Gastrocnemius medialis (tissue), 4 donors: ENCODE measurements at regions not wholly inside any gene's neighbourhood (a gene's known extent, or its start where the extent isn't known, plus 50 kb on each side); places are given as distances from the start of the nearest gene placed in this dataset.

ENCODE experiments used
- ATAC-seq, 2 donors: fragments of 150-250 bp; one replicate each; pipeline ENCODE4 v1.9.1; 2016
- DNase-seq, 2 donors: peaks; one replicate each; pipeline ENCODE4 v3.0.0-alpha.2; 2019
- H3K27ac ChIP-seq, 4 donors: fragments of 200-600 bp; sonication (generic); 1 replicate in 1 of 4; 2 replicates in 3 of 4; pipeline ENCODE4 v1.5.1; 2016 to 2018; ENCODE audit warnings: mild to moderate bottlenecking in 2 of 4, moderate library complexity in 1 of 4
- H3K27me3 ChIP-seq, 3 donors: fragments of 200-600 bp; sonication (generic) in 2 of 3; 1 replicate in 1 of 3; 2 replicates in 2 of 3; pipeline versions ENCODE4 v1.5.1 to v1.6.0; 2016 to 2019; ENCODE audit warnings: mild to moderate bottlenecking in 1 of 3, moderate library complexity in 1 of 3
- H3K36me3 ChIP-seq, 2 donors: fragments of 200-600 bp; sonication (generic) in 1 of 2; one replicate each; pipeline ENCODE4 v1.5.1; 2017 to 2018
- H3K4me1 ChIP-seq, 2 donors: fragments of 200-600 bp; sonication (generic) in 1 of 2; one replicate each; pipeline ENCODE4 v1.5.1; 2016 to 2017; ENCODE audit warnings: mild to moderate bottlenecking in 2 of 2
- H3K4me3 ChIP-seq, 4 donors: fragments of 200-600 bp; sonication (generic) in 3 of 4; 1 replicate in 1 of 4; 2 replicates in 3 of 4; pipeline ENCODE4 v1.5.1; 2016 to 2019; ENCODE audit warnings: mild to moderate bottlenecking in 2 of 4
- H3K9me3 ChIP-seq, 3 donors: fragments of 200-600 bp; sonication (generic) in 2 of 3; 1 replicate in 1 of 3; 2 replicates in 2 of 3; pipeline ENCODE4 v1.5.1; 2016 to 2019
- POLR2A ChIP-seq, 2 donors: fragments of 450-650 bp; IDR thresholded peaks; one replicate each; pipeline ENCODE4 v1.6.1; 2017; ENCODE audit warnings: antibody characterized with exemption in 2 of 2, mild to moderate bottlenecking in 2 of 2, moderate library complexity in 2 of 2
- in situ Hi-C, 4 donors: fragments of 200-750 bp; cut with MboI; loops; one replicate each; pipeline versions ENCODE4 v1.15.0 to v1.8.0; 2017; ENCODE audit warnings: low sequenced_read_pairs in 4 of 4
- intact Hi-C: fragments of 100-400 bp; cut with DNase I; formaldehyde crosslinking; loops from one replicate; pipeline ENCODE4 v1.15.1; 2023; ENCODE audit warnings: low total_unique reads
- TF ChIP-seq, protein P1 (sequence below), 5 experiments: fragments of 450-650 bp in 3 of 5; fragments of 200-600 bp in 2 of 5; sonication (generic) in 2 of 5; IDR thresholded peaks in 4 of 5; conservative IDR thresholded peaks in 1 of 5; 1 replicate in 4 of 5; 2 replicates in 1 of 5; pipeline ENCODE4 v1.5.1; 2016 to 2019; ENCODE audit warnings: antibody characterized with exemption in 5 of 5, mild to moderate bottlenecking in 3 of 5, moderate library complexity in 3 of 5

- Histone ChIP-seq H3K27ac (no peak overlapping the region), H3K9me3 (no peaks in the 10 kb centered on the region), H3K36me3 (no peaks in the 10 kb centered on the region), H3K4me1 (no peaks in the 10 kb centered on the region), H3K27me3 (no peaks in the 10 kb centered on the region), H3K4me3 (no peak overlapping the region)
- DNase-seq (no peak), ATAC-seq (no peak)
- no peak for TF ChIP-seq POLR2A (IDR thresholded peaks at IDR 0.05)
- TF ChIP-seq, protein P1, sequence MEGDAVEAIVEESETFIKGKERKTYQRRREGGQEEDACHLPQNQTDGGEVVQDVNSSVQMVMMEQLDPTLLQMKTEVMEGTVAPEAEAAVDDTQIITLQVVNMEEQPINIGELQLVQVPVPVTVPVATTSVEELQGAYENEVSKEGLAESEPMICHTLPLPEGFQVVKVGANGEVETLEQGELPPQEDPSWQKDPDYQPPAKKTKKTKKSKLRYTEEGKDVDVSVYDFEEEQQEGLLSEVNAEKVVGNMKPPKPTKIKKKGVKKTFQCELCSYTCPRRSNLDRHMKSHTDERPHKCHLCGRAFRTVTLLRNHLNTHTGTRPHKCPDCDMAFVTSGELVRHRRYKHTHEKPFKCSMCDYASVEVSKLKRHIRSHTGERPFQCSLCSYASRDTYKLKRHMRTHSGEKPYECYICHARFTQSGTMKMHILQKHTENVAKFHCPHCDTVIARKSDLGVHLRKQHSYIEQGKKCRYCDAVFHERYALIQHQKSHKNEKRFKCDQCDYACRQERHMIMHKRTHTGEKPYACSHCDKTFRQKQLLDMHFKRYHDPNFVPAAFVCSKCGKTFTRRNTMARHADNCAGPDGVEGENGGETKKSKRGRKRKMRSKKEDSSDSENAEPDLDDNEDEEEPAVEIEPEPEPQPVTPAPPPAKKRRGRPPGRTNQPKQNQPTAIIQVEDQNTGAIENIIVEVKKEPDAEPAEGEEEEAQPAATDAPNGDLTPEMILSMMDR (IDR thresholded peaks at IDR 0.05 in 4 of 5, conservative IDR thresholded peaks at IDR 0.05 in 1 of 5), result no peak
- intact Hi-C loops (no loop called here), in situ Hi-C loops (no loop called here)
Measured at GRCh38 chr1:65728504-65728903, 64.2 kb upstream of the PDE4B start.

DNA sequence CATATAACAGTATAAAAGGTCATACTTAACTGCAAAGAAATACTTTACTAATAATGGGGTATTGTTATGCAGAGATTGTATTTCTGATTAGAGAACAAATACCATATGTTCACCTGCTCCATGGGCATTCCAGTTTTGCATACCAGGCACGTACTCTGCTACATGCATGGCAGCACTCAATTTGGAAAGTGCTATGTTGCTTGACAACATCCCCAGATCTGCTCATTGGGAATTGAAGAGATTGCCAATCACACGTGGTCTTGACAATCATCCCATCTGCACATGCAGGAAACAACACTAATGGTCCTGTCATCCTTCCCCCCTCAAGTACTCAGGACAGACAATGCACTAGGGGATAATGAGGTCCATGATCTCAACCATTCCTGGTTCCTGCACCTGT lies 63.4 kb upstream of the PDE4B start:
- no peaks in the 10 kb centered on the region for H3K36me3 ChIP-seq
- H3K9me3 ChIP-seq, result no peaks in the 10 kb centered on the region
- in situ Hi-C loops, result no loop called here
- H3K4me3 ChIP-seq, result no peak overlapping the region
- no peaks in the 10 kb centered on the region for H3K27me3 ChIP-seq
- no peaks in the 10 kb centered on the region for H3K4me1 ChIP-seq
- DNase-seq (no peak), ATAC-seq (no peak)
- intact Hi-C loops, result no loop called here
- H3K27ac ChIP-seq, result no peak overlapping the region
- TF ChIP-seq POLR2A (IDR thresholded peaks at IDR 0.05), result no peak
- TF ChIP-seq, protein P1 (IDR thresholded peaks at IDR 0.05 in 4 of 5, conservative IDR thresholded peaks at IDR 0.05 in 1 of 5), result no peak

GRCh38 chr1:65734979-65735378 lies 57.7 kb upstream of the PDE4B start:
- in situ Hi-C loops (no loop called here), intact Hi-C loops (no loop called here)
- Histone ChIP-seq H3K27me3 (no peaks in the 10 kb centered on the region), H3K36me3 (no peaks in the 10 kb centered on the region), H3K27ac (no peak overlapping the region), H3K4me3 (no peak overlapping the region), H3K9me3 (no peaks in the 10 kb centered on the region), H3K4me1 (no peaks in the 10 kb centered on the region)
- no peak for DNase-seq
- no peak for TF ChIP-seq POLR2A (IDR thresholded peaks at IDR 0.05)
- TF ChIP-seq, protein P1 (IDR thresholded peaks at IDR 0.05 in 4 of 5, conservative IDR thresholded peaks at IDR 0.05 in 1 of 5), result no peak
- ATAC-seq, result no peak

DNA sequence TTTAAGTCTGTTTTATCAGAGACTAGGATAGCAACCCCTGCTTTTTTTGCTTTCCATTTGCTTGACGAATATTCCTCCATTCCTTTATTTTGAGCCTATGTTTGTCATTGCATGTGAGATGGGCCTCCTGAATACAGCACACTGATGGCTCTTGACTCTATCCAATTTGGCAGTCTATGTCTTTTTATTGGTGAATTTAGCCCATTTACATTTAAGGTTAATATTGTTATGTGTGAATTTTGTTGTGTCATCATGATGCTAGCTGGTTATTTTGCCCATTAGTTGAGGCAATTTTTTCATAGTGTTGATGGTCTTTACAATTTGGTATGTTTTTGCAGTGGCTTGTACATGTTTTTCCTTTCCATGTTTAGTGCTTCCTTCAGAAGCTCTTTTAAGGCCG lies 50.7 kb upstream of the PDE4B start:
- TF ChIP-seq POLR2A (IDR thresholded peaks at IDR 0.05), result no peak
- TF ChIP-seq, protein P1 (IDR thresholded peaks at IDR 0.05 in 4 of 5, conservative IDR thresholded peaks at IDR 0.05 in 1 of 5), result no peak
- no peaks in the 10 kb centered on the region for H3K36me3 ChIP-seq
- no peaks in the 10 kb centered on the region for H3K9me3 ChIP-seq
- H3K4me1 ChIP-seq, result no peaks in the 10 kb centered on the region
- no peak overlapping the region for H3K27ac ChIP-seq
- H3K27me3 ChIP-seq, result no peaks in the 10 kb centered on the region
- intact Hi-C loops (no loop called here), in situ Hi-C loops (no loop called here)
- ATAC-seq (no peak), DNase-seq (no peak)
- no peak overlapping the region for H3K4me3 ChIP-seq
